ES-I3 (cell line): ENCODE measurements at regions not wholly inside any gene's neighbourhood (a gene's known extent, or its start where the extent isn't known, plus 50 kb on each side); places are given as distances from the start of the nearest gene placed in this dataset.
"Not testable (repeated sequence)": the region's sequence is repeated elsewhere in the genome, so short reads cannot be mapped to it uniquely, and the experiment has no call there.

Experiments used
- H3K36me3 ChIP-seq: 2 replicates; pipeline ENCODE4 v1.6.1; 2013; ENCODE audit warnings: mild to moderate bottlenecking, low read length, control low read depth, moderate library complexity; ENCODE audit not compliant: insufficient read depth
- H3K4me1 ChIP-seq: 2 replicates; pipeline ENCODE4 v1.6.1; 2013; ENCODE audit warnings: mild to moderate bottlenecking, control low read depth, low read length; ENCODE audit not compliant: insufficient read depth
- H3K9ac ChIP-seq: 2 replicates; pipeline ENCODE4 v1.6.1; 2013; ENCODE audit warnings: low read depth, mild to moderate bottlenecking, low read length, moderate library complexity
- H3K9me3 ChIP-seq: 2 replicates; pipeline ENCODE4 v1.6.1; 2013; ENCODE audit warnings: mild to moderate bottlenecking, low read length, moderate library complexity; ENCODE audit not compliant: control insufficient read depth, insufficient read depth

DNA sequence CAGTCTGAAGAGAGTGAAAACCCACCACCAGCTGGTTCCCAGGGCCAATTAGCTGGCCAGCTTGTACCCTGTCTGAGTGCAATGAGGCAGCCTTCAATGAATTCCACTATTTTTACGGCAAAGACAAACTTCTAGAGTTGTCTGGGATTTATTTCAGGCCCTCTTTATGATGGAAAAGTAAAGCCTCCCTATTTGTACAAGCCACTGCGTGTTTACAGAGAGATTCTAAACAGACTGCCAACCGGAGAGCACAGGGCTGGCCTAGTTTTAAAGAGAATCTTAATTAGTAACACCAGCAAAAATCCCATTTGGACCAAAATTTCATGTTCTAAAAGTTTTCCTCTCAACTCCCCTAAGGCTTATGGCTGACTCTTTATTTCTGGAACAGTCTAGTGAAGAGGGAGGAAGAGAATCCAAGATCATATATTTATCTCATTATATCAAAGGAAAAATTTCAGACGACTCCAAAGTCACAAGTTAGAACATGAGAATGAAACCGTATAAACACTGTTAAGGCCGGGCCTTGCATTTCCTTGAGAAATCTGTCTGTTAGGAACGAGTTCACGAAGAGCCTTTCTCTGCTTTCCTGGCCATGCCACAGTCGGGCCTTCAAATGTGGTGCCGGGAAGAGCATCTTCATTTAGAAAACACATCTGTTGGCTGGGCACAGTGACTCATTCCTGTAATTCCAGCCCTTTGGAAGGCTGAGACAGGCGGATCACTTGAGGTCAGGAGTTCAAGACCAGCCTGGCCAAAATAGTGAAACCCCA, 724.6 kb upstream of the NRP1 start:
- Histone ChIP-seq H3K9ac (no peak overlapping the region), H3K4me1 (no peaks in the 10 kb centered on the region), H3K9me3 (no peaks in the 10 kb centered on the region; the same call in 1 of the 2 replicates), H3K36me3 (no peaks in the 10 kb centered on the region)

DNA sequence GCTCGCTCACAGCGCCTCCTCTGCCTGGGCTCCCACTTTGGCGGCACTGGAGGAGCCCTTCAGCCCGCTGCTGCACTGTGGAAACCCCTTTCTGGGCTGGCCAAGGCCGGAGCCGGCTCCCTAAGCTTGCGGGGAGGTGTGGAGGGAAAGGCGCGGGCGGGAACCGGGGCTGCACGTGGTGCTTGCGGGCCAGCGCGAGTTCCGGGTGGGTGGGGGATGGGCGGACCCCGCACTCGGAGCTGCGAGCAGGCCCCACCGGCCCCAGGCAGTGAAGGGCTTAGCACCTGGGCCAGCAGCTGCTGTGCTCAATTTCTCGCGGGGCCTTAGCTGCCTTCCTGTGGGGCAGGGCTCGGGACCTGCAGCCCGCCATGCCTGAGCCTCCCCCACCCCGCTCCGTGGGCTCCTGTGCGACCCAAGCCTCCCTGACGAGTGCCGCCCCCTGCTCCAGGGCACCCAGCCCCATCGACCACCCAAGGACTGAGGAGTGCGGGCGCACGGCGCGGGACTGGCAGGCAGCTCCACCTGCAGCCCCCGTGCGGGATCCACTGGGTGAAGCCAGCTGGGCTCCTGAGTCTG, 721.0 kb upstream of the NRP1 start:
- H3K9me3 ChIP-seq, H3K9ac ChIP-seq, H3K36me3 ChIP-seq, H3K4me1 ChIP-seq: not testable (repeated sequence)

DNA sequence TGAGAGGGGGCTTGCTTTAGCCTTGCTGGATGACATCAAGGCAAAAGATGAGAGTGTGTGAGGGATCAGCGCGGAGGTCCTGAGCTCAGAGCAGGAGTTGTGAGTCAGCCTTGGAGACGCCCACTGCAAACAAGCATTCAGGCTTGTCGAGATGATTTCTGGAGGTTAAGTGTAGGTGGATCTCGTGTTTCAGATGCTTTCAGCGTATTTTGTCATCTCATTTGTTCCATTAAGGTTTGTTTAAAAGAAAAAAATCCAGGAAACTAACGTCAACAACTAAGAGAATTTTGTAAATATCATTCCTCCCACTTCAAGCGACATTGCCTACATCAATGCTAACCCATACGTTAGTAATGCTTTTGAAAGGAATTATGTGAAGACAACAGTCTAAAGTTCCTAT, 715.4 kb upstream of the NRP1 start:
- Histone ChIP-seq H3K36me3 (no peaks in the 10 kb centered on the region), H3K9me3 (no peaks in the 10 kb centered on the region), H3K9ac (no peak overlapping the region), H3K4me1 (0 out of 2 replicates have a peak, but pooled peaks cover 6% of the 10 kb centered on the region)

DNA sequence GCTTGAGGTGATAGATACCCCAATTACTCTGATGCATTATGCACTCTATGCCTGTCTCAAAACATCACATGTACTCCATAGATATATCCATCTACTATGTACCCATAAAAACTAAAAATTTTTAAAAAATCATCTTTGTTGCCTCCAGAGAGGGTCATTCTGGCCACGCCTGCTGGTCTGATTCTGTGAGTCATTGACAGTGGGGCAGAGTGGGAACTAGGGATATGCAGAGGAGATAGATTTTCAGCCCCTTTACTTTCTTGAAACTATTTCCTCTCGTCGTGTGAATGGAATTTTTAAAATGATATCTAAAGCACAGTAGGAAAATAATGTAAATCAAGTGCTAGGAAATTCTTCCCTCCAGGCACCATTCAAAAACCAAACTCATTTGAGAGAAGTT, 715.0 kb upstream of the NRP1 start:
- Histone ChIP-seq H3K4me1 (0 out of 2 replicates have a peak, but pooled peaks cover 6% of the 10 kb centered on the region), H3K9ac (no peak overlapping the region), H3K9me3 (no peaks in the 10 kb centered on the region), H3K36me3 (no peaks in the 10 kb centered on the region)

DNA sequence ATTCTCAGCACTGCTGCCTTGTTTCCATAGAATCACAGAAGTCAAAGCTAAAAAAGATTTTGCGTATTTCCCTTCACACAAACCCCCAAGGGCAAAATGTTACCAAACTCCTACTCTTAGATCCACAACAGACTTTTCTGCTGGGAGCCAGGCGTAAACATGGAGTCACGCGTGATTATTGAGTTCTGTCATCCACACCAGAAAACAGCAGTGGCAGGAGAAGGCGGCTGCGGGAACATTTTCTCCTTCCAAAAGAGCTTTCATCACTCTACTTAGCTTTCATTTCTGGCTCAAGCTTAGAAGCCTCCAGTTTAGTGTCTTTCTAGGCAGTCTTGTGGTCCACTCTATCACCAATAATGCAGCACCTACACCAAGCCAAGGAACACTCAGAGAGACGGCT, 712.9 kb upstream of the NRP1 start:
- Histone ChIP-seq H3K4me1 (0 out of 2 replicates have a peak, but pooled peaks cover 6% of the 10 kb centered on the region), H3K9me3 (no peaks in the 10 kb centered on the region), H3K9ac (no peak overlapping the region), H3K36me3 (no peaks in the 10 kb centered on the region)

DNA sequence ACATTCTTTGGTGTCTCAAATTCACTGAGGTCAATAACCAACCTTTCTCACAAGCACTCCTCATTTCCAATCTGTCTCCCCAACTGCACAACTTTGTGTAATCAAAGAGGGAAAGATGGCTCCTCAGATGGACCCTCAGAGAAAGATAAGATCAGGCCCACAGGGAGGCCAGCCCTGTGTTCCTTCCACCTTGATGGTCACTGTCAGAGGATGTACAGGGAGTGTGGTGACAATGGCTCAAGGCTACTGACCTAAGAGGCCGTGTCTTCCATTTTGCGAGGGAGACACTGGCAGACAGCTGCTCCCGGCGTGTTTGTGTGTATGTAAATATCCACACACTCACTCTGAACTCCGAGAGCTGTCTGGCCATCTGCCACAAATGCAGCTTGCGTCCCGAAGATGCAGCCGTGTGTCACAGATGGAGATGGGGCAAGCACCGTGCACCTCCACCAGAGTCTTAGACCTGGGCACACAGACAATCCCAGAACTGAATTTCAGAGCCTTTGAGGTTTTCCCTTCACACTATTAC, 712.1 kb upstream of the NRP1 start:
- 0 out of 2 replicates have a peak, but pooled peaks cover 6% of the 10 kb centered on the region for H3K4me1 ChIP-seq
- H3K9me3 ChIP-seq = no peaks in the 10 kb centered on the region
- no peak overlapping the region for H3K9ac ChIP-seq

DNA sequence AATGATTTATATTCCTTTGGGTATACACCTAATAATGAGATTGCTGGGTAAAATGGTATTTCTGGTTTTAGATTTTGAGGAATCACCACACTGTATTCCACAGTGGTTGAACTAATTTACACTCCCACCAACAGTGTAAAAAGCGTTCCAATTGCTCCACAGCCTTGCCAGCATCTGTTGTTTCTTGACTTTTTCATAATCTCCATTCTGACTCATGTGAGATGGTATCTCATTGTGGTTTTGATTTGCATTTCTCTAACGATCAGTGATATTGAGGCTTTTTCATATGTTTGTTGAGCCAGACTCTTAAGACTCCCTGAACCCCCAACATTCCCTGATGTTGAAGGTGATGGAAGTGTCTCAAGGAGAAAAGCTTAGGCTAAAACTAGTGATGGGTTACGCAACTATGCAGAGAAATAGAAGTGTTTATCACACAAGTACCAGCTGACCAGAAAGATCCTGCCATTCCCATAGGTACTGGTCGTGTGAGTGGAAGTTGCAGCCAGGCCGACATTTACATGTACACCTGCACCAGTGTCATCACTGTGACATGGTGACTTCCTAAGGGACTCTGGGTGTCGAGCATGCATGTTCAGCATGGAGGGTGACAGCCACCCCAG, 711.2 kb upstream of the NRP1 start:
- H3K4me1 ChIP-seq = 0 out of 2 replicates have a peak, but pooled peaks cover 6% of the 10 kb centered on the region
- no peaks in the 10 kb centered on the region for H3K36me3 ChIP-seq
- H3K9me3 ChIP-seq = no peaks in the 10 kb centered on the region
- H3K9ac ChIP-seq = no peak overlapping the region

More for the DNA sequence above, 712.1 kb upstream of the NRP1 start:
- no peaks in the 10 kb centered on the region for H3K36me3 ChIP-seq

DNA sequence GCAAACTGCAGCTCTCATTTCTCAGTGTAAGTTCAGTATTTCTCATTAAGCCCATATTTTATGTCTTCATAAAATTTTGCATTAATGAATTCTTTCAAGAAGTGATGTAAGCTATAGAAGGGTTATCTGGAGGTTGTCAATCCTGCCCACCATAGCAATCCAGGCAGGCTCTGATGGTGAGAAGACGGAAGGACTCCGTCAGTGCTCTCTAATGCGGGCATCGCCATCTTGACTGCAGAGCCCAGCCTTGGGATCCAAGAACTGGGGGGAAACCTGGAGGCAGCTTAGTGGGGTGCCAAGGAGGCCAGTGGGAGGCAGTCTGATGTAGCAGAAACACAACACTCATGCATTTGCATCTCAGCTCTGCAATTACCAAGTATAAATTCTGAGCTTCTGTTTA, 707.4 kb upstream of the NRP1 start:
- Histone ChIP-seq H3K4me1 (no peaks in the 10 kb centered on the region), H3K36me3 (no peaks in the 10 kb centered on the region), H3K9ac (no peak overlapping the region), H3K9me3 (no peaks in the 10 kb centered on the region)

DNA sequence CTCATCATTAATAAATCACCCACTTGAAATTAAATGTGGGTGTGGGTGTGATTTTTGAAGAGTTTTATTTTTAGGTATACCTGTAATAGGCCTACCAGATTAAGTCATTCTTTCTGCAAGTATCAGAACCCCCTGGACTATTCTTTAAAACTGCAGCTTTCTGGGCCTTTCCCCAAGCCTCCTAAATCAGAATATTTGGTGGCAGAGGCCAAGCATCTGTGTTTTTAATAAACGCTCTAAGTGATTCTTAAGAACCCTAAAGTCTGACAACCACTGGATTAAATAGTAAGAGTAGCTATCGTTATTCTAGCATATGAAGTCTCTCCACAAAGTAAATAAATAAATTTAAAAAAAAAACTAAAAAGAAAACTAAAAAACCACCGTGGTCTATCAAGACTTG, 703.0 kb upstream of the NRP1 start:
- no peaks in the 10 kb centered on the region for H3K9me3 ChIP-seq
- H3K9ac ChIP-seq = no peak overlapping the region
- H3K4me1 ChIP-seq = no peaks in the 10 kb centered on the region
- no peaks in the 10 kb centered on the region for H3K36me3 ChIP-seq

DNA sequence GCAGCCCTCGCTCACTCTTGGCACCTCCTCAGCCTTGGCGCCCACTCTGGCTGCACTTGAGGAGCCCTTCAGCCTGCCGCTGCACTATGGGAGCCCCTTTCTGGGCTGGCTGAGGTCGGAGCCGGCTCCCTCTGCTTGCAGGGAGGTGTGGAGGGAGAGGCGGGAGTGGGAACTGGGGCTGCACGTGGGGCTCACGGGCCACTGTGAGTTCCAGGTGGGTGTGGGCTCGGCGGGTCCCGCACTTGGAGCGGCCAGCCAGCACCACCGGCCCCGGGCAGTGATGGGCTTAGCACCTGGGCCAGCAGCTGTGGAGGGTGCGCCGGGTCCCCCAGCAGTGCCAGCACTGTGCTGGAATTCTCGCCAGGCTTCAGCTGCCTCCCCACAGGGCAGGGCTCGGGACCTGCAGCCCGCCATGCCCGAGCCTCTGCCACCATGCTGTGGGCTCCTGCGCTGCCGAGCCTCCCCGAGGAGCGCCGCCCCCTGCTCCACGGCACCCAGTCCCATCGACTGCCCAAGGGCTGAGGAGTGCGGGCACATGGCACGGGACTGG, 700.8 kb upstream of the NRP1 start:
- H3K9ac ChIP-seq, H3K36me3 ChIP-seq, H3K4me1 ChIP-seq, H3K9me3 ChIP-seq: not testable (repeated sequence)

DNA sequence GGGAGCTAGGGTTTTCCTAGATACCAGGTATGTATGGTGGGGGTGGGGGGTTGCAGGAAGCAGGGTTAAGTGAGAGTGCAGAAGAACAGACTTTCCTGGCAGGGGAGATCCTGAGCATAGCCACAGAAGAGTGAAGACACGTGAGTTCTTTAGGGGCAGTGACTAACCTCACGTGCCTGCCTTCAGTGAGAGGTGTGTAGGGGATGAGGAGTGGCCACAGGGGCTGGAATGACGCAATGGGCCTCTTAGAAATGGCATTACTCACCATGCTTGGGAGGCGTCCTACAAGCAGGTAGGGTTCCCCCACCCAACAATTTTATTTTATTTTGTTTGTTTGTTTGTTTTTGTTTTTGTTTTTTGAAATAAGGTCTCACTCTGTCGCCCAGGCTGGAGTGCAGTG, 698.6 kb upstream of the NRP1 start:
- no peaks in the 10 kb centered on the region for H3K9me3 ChIP-seq
- H3K36me3 ChIP-seq = no peaks in the 10 kb centered on the region
- no peaks in the 10 kb centered on the region for H3K4me1 ChIP-seq
- no peak overlapping the region for H3K9ac ChIP-seq

DNA sequence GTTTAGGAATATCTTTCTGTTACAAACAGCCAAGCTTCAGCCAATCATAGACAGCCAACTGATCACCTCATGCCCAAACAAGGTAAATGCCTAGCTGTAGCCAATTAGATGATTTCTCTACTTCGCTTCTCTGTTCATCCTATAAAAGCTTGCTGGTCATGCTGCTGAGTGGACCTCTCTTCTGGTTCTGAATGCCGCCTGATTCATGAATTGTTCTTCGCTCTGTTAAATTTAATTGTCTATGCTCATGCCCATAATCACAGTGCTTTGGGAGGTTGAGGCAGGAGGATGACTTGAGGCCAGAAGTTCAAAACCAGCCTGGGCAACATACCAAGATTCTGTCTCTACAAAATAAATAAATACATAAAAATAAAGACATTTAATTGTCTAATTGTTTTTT, 698.1 kb upstream of the NRP1 start:
- no peak overlapping the region for H3K9ac ChIP-seq
- H3K36me3 ChIP-seq = no peaks in the 10 kb centered on the region
- no peaks in the 10 kb centered on the region for H3K9me3 ChIP-seq
- no peaks in the 10 kb centered on the region for H3K4me1 ChIP-seq

DNA sequence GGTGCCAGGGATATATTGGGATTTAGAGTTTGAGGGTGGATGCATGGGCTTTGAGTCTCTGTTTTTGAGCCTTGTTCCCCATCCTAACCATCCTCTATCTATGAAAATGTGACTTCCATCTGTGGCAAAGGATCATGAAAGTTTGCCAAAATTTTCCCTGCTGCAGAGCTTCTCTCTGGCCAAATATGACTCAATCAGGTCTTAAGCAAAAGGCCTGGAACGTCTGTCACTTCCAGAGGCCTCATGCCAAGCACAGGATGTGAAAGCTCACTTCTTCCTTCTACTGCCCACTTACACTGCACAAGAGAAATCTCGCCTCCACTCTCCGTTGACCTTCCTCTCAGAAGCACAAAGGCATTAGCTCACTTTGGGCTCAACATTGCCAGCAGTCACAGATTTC, 696.9 kb upstream of the NRP1 start:
- Histone ChIP-seq H3K9me3 (no peaks in the 10 kb centered on the region), H3K36me3 (no peaks in the 10 kb centered on the region), H3K4me1 (no peaks in the 10 kb centered on the region), H3K9ac (no peak overlapping the region)

DNA sequence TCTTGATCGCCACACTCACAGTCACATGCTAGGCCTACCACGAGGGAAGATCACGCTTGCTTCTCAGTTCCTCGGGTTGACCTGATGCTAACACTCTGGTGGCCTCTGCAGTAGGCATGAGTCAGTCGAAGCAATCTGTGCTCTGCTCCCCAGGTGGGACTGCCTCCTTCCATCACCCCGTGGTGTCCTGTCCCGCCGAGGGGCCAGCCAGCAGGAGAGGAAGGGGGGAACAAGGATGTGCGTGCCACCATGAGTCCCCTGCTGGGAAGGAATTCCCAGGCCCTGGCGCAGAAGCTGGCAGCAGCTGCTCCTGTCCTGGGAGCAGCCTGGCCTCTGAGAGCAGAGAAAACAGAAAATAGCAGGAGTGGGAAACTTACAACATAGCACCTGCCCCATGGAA, 695.0 kb upstream of the NRP1 start:
- no peaks in the 10 kb centered on the region for H3K36me3 ChIP-seq

More for the DNA sequence above, 695.0 kb upstream of the NRP1 start:
- no peaks in the 10 kb centered on the region for H3K4me1 ChIP-seq
- no peak overlapping the region for H3K9ac ChIP-seq
- H3K9me3 ChIP-seq = no peaks in the 10 kb centered on the region
